ENCODE measurements at regions not wholly inside any gene's neighbourhood (a gene's known extent, or its start where the extent isn't known, plus 50 kb on each side); places are given as distances from the start of the nearest gene placed in this dataset.
"Not testable (repeated sequence)": the region's sequence is repeated elsewhere in the genome, so short reads cannot be mapped to it uniquely, and the experiment has no call there.

GRCh38 chr3:95719481-95719880, 1094.9 kb upstream of the EPHA6 start:
- Histone ChIP-seq H3K27ac (no peak overlapping the region), H3K27me3 (no peaks in the 10 kb centered on the region), H3K36me3 (no peaks in the 10 kb centered on the region), H3K4me3 (no peak overlapping the region), H3K4me1 (no peaks in the 10 kb centered on the region), H3K9me3 (no peaks in the 10 kb centered on the region)
- TF ChIP-seq CTCF (IDR thresholded peaks at IDR 0.05) (no peak), POLR2A (IDR thresholded peaks at IDR 0.05) (no peak)
- DNase-seq = no peak

GRCh38 chr3:95721938-95722337, 1092.5 kb upstream of the EPHA6 start:
- H3K4me1 ChIP-seq = no peaks in the 10 kb centered on the region
- H3K27me3 ChIP-seq = no peaks in the 10 kb centered on the region
- H3K36me3 ChIP-seq = no peaks in the 10 kb centered on the region
- no peak overlapping the region for H3K4me3 ChIP-seq
- H3K9me3 ChIP-seq = no peaks in the 10 kb centered on the region
- no peak overlapping the region for H3K27ac ChIP-seq
- no peak for TF ChIP-seq POLR2A (IDR thresholded peaks at IDR 0.05)
- no peak for TF ChIP-seq CTCF (IDR thresholded peaks at IDR 0.05)
- DNase-seq = no peak

GRCh38 chr3:95725770-95726169, 1088.6 kb upstream of the EPHA6 start:
- Histone ChIP-seq H3K27me3 (no peaks in the 10 kb centered on the region), H3K4me1 (no peaks in the 10 kb centered on the region), H3K4me3 (no peak overlapping the region), H3K9me3 (no peaks in the 10 kb centered on the region), H3K36me3 (no peaks in the 10 kb centered on the region), H3K27ac (no peak overlapping the region)
- DNase-seq = no peak
- TF ChIP-seq POLR2A (IDR thresholded peaks at IDR 0.05) = no peak

- Histone ChIP-seq H3K36me3 (no peaks in the 10 kb centered on the region), H3K27ac (no peak overlapping the region), H3K4me3 (no peak overlapping the region), H3K9me3 (no peaks in the 10 kb centered on the region), H3K4me1 (no peaks in the 10 kb centered on the region), H3K27me3 (no peaks in the 10 kb centered on the region)
- TF ChIP-seq CTCF (IDR thresholded peaks at IDR 0.05) = no peak
- TF ChIP-seq POLR2A (IDR thresholded peaks at IDR 0.05) = no peak
- DNase-seq = no peak
Observed at GRCh38 chr3:95731753-95732152, 1082.6 kb upstream of the EPHA6 start.

GRCh38 chr3:95733336-95733735, 1081.1 kb upstream of the EPHA6 start:
- Histone ChIP-seq H3K9me3 (no peaks in the 10 kb centered on the region), H3K36me3 (no peaks in the 10 kb centered on the region), H3K4me1 (no peaks in the 10 kb centered on the region), H3K27me3 (no peaks in the 10 kb centered on the region), H3K4me3 (no peak overlapping the region), H3K27ac (no peak overlapping the region)
- no peak for DNase-seq
- TF ChIP-seq CTCF (IDR thresholded peaks at IDR 0.05) (no peak), POLR2A (IDR thresholded peaks at IDR 0.05) (no peak)

GRCh38 chr3:95738045-95738444, 1076.3 kb upstream of the EPHA6 start:
- no peaks in the 10 kb centered on the region for H3K27me3 ChIP-seq

GRCh38 chr3:95744896-95745295, 1069.5 kb upstream of the EPHA6 start:
- not testable (repeated sequence) for H3K36me3 ChIP-seq, H3K27me3 ChIP-seq, DNase-seq, H3K27ac ChIP-seq, H3K4me3 ChIP-seq, H3K9me3 ChIP-seq, H3K4me1 ChIP-seq

More at GRCh38 chr3:95738045-95738444, 1076.3 kb upstream of the EPHA6 start:
- Histone ChIP-seq H3K27ac (no peak overlapping the region), H3K4me3 (no peak overlapping the region), H3K36me3 (no peaks in the 10 kb centered on the region), H3K9me3 (no peaks in the 10 kb centered on the region), H3K4me1 (no peaks in the 10 kb centered on the region)
- no peak for TF ChIP-seq POLR2A (IDR thresholded peaks at IDR 0.05)
- no peak for TF ChIP-seq CTCF (IDR thresholded peaks at IDR 0.05)
- no peak for DNase-seq
